SK-MEL-5 (cell line): ENCODE measurements at regions not wholly inside any gene's neighbourhood (a gene's known extent, or its start where the extent isn't known, plus 50 kb on each side); places are given as distances from the start of the nearest gene placed in this dataset.
"Not testable (repeated sequence)": the region's sequence is repeated elsewhere in the genome, so short reads cannot be mapped to it uniquely, and the experiment has no call there.

ENCODE experiments used
- DNase-seq: peaks from one replicate; pipeline ENCODE4 v3.0.0-alpha.2; 2016; ENCODE audit warnings: low read depth, low spot score
- in situ Hi-C: cut with HindIII; loops from 2 replicates; pipeline ENCODE4 v1.10.0; 2016; ENCODE audit warnings: low sequenced_read_pairs, high pct_unique_total_duplicates, low pct_unique_long_range_greater_than_20kb

- no peak for DNase-seq
- in situ Hi-C loops, result no loop called here
These were observed 1328.2 kb downstream of the OLFM4 start for GRCh38 chr13:54356849-54357248.

GRCh38 chr13:54357284-54357933, 1328.8 kb downstream of the OLFM4 start:
- DNase-seq, result no peak
- in situ Hi-C loops, result no loop called here

GRCh38 chr13:54361460-54361859, 1332.8 kb downstream of the OLFM4 start:
- no peak for DNase-seq
- in situ Hi-C loops, result no loop called here

- in situ Hi-C loops, result no loop called here
These were observed 1338.1 kb downstream of the OLFM4 start for GRCh38 chr13:54366728-54367127.

GRCh38 chr13:54367639-54368271, 1339.1 kb downstream of the OLFM4 start:
- in situ Hi-C loops, result no loop called here
- no peak for DNase-seq

More at GRCh38 chr13:54366728-54367127, 1338.1 kb downstream of the OLFM4 start:
- no peak for DNase-seq

- in situ Hi-C loops, result no loop called here
These were observed 1339.8 kb downstream of the OLFM4 start for GRCh38 chr13:54368387-54368786.

GRCh38 chr13:54373211-54373610, 1344.6 kb downstream of the OLFM4 start:
- in situ Hi-C loops, result no loop called here
- no peak for DNase-seq

More at GRCh38 chr13:54368387-54368786, 1339.8 kb downstream of the OLFM4 start:
- DNase-seq, result no peak

GRCh38 chr13:54379461-54379860, 1350.8 kb downstream of the OLFM4 start:
- DNase-seq, result no peak
- in situ Hi-C loops, result no loop called here

GRCh38 chr13:54383604-54384003, 1355.0 kb downstream of the OLFM4 start:
- no peak for DNase-seq
- in situ Hi-C loops, result no loop called here

GRCh38 chr13:54387625-54388024, 1359.0 kb downstream of the OLFM4 start:
- in situ Hi-C loops, result no loop called here
- no peak for DNase-seq

GRCh38 chr13:54390841-54391240, 1362.2 kb downstream of the OLFM4 start:
- no peak for DNase-seq
- in situ Hi-C loops, result no loop called here

- no peak for DNase-seq
- in situ Hi-C loops, result no loop called here
These were observed 1365.6 kb downstream of the OLFM4 start for GRCh38 chr13:54394085-54394700.

- in situ Hi-C loops, result no loop called here
- no peak for DNase-seq
These were observed 1366.3 kb downstream of the OLFM4 start for GRCh38 chr13:54394908-54395307.

GRCh38 chr13:54402495-54402894, 1373.9 kb downstream of the OLFM4 start:
- no peak for DNase-seq
- in situ Hi-C loops, result no loop called here

- in situ Hi-C loops, result no loop called here
- no peak for DNase-seq
These were observed 1387.2 kb downstream of the OLFM4 start for GRCh38 chr13:54415753-54416366.

- DNase-seq, in situ Hi-C loops: not testable (repeated sequence)
These were observed 1394.3 kb downstream of the OLFM4 start for GRCh38 chr13:54422946-54423345.

GRCh38 chr13:54424344-54424743, 1395.7 kb downstream of the OLFM4 start:
- DNase-seq, result no peak
- in situ Hi-C loops, result no loop called here

GRCh38 chr13:54433493-54434206, 1405.0 kb downstream of the OLFM4 start:
- in situ Hi-C loops, result no loop called here
- DNase-seq, result no peak
